Neural cell (in vitro differentiated cells): ENCODE measurements at regions not wholly inside any gene's neighbourhood (a gene's known extent, or its start where the extent isn't known, plus 50 kb on each side); places are given as distances from the start of the nearest gene placed in this dataset.

Experiments used
- CTCF ChIP-seq: fragments of 450-650 bp; IDR thresholded peaks from 2 replicates; pipeline ENCODE4 v1.5.1; 2014; ENCODE audit warnings: antibody characterized with exemption, mild to moderate bottlenecking, moderate library complexity; ENCODE audit not compliant: poor library complexity, severe bottlenecking
- EP300 ChIP-seq: fragments of 450-650 bp; conservative IDR thresholded peaks from 2 replicates; pipeline ENCODE4 v1.6.1; 2014; ENCODE audit warnings: antibody characterized with exemption, mild to moderate bottlenecking, moderate library complexity; ENCODE audit not compliant: poor library complexity, severe bottlenecking
- EZH2 ChIP-seq: fragments of 200-600, 300-800 bp; shearing (Covaris generic), sonication (generic); IDR thresholded peaks from 2 replicates; pipeline ENCODE4 v1.6.1; 2014; ENCODE audit warnings: antibody characterized with exemption, low read length, borderline replicate concordance, mild to moderate bottlenecking; ENCODE audit not compliant: insufficient read depth, poor library complexity, severe bottlenecking
- POLR2AphosphoS5 ChIP-seq: IDR thresholded peaks from 2 replicates; pipeline ENCODE4 v1.6.1; 2012
- RAD21 ChIP-seq: fragments of 450-650 bp; conservative IDR thresholded peaks from 2 replicates; pipeline ENCODE4 v1.6.1; 2014; ENCODE audit warnings: antibody characterized with exemption, mild to moderate bottlenecking, moderate library complexity
- SMC3 ChIP-seq: fragments of 450-650 bp; conservative IDR thresholded peaks from 2 replicates; pipeline ENCODE4 v1.6.1; 2014; ENCODE audit warnings: antibody characterized with exemption, mild to moderate bottlenecking, moderate library complexity; ENCODE audit not compliant: poor library complexity

GRCh38 chr6:167420177-167420576 is 95.3 kb downstream of the TTLL2 start:
- no peak for TF ChIP-seq SMC3
- no peak for TF ChIP-seq CTCF
- TF ChIP-seq RAD21, result no peak
- no peak for TF ChIP-seq EZH2
- no peak for TF ChIP-seq POLR2AphosphoS5
- TF ChIP-seq EP300, result no peak
